HG02970 (cell line): ENCODE measurements at regions not wholly inside any gene's neighbourhood (a gene's known extent, or its start where the extent isn't known, plus 50 kb on each side); places are given as distances from the start of the nearest gene placed in this dataset.

Experiments used
- ATAC-seq: cut with Tn5 transposase; IDR thresholded peaks from one replicate; pipeline ENCODE4 v1.9.1; 2021; ENCODE audit warnings: mild to moderate bottlenecking, moderate library complexity, moderate number of reproducible peaks; ENCODE audit not compliant: unreplicated experiment, low FRiP score

- no peak for ATAC-seq
These were observed 166.7 kb upstream of the PRKCQ start for GRCh38 chr10:6746782-6747181.

GRCh38 chr10:6743291-6743849 lies 163.3 kb upstream of the PRKCQ start:
- no peak for ATAC-seq

DNA sequence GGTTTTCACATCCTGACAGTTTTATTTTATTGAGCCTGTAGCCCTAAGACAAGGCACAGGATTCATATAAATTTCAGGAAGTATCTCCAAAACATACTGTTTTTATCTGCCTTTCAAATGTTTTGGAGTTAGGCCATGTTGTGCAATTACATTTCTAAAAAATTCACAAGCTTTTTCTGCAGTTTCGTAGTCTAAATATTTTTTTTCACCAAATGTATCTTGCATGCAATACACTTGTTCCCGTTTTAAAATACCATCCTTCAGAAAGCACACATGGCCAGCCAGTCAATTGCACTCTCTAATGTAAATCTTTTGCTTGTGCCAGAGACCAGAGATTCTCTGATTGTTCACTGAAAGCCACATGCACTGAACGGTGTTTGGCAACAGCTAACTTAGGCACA lies 161.5 kb upstream of the PRKCQ start:
- no peak for ATAC-seq

- no peak for ATAC-seq
These were observed 159.6 kb upstream of the PRKCQ start for GRCh38 chr10:6739530-6740174.

DNA sequence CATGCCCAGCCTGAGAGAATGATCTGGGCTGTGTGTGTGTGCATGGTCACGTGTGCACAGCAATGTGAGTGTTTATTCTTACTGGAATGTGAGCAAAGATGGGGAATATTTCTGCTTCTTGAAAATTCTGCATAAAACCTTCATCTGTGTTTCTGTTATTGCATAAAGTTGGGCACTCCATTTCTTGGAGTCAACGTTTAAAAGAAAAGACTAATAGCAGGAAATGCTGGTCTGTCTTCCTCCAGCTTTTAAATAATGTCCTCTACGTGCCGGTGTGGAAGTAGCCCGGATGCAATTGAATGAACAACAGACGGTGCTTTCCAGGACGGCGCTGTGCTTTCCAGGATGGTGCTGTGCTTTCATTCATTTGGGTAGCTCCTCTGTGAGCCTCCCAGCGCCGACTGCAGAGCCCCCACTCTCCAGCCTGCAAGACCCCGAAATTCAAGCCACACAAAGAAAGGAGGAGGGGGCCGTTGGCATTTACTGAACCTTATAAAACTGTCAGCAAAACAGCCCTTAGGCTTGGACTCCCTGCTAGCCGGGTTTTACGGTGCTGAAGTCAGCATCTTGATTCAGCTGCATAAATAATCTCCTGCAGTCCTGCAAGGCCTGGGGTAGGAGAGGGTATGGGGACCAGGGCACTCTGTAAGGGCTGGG lies 158.2 kb upstream of the PRKCQ start:
- ATAC-seq, result no peak

GRCh38 chr10:6737758-6738111 lies 157.7 kb upstream of the PRKCQ start:
- ATAC-seq, result no peak

GRCh38 chr10:6737080-6737641 lies 157.1 kb upstream of the PRKCQ start:
- ATAC-seq, result no peak

- no peak for ATAC-seq
These were observed 154.2 kb upstream of the PRKCQ start for GRCh38 chr10:6734286-6734685.

GRCh38 chr10:6729861-6730344 lies 149.8 kb upstream of the PRKCQ start:
- ATAC-seq, result no peak

- no peak for ATAC-seq
These were observed 149.1 kb upstream of the PRKCQ start for GRCh38 chr10:6729071-6729774.

DNA sequence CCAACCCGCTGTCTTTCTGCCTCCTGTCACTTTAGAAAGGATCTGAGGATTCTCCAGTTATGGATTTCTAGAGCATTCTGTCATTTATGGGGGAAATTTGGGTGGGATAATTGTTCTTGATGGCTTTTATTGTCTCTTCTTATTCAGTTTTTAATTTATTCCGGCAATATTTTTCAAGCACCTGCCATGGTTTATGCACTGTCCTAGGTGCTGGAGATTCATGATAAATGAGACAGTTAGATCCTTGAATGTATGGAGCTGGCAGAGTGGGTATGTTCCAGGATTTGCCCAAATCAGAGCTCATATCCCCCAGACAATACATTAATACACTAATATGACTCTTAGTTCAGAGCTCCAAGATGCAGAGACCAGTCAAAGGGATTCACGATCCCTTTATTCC lies 146.8 kb upstream of the PRKCQ start:
- no peak for ATAC-seq

GRCh38 chr10:6722616-6723004 lies 142.5 kb upstream of the PRKCQ start:
- ATAC-seq, result no peak

DNA sequence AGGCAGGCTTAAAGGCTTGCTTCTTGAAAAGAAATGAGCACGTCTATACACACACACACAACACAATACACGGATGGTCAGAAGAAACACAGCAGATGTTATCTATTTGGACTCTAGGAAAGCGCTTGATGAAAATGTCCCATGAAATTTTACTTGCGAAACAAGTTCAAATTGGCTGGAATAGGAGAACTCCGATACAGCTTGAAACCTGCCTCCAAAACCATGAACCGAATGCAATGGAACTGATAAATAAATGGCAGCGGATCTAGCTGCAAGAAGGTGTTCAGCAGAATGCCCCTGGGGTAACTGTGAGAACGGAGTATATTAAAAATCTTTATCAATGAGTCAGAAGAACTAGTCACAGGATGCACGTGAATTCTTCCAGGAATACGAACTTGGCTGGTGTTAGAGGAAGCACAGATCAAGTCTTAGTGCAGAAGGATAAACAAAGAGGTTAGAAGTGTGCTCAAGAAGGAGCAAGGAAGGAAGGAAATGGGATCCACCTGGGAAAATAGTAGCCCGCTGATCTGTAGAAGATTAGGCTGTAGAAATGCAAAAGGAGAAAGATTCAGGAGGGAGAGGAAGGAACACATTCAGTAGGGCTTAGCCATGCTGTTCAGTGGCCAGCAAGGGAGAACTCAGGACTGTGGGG lies 142.0 kb upstream of the PRKCQ start:
- no peak for ATAC-seq

DNA sequence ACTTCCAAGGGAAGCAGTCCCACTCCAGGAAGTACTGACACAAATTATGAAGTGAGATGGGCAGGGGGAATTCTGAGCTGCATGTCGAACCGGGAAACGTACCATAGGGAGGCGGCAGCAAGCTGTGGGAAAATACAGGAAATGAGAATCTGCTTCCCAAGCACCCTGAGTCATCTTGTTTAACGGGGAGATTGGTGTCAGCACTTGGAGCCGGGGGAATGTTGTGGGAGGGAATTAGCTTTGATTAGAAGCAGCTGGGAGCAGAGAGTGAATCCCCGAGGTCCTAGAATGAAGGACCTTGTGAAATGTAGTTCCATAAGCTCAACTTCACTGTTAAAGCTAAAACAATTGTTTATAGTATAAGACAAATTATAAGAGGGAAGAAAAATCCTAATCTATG lies 141.4 kb upstream of the PRKCQ start:
- no peak for ATAC-seq

DNA sequence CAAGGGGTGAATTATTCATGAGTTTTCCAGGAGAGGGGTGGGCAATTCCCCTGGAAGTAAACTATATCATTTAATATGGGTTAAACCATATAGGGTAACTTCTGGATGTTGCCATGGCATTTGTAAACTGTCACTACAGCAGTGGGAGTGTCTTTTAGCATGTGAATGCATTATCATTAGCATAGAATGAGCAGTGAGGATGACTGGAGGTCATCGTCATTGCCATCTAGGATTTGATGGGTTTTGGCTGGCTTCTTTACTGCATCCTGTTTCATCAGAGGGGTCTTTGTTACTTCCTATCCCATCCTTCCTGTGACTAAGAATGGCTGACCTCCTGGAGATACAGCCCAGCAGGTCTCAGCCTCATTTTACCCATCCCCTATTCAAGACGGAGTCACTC lies 139.5 kb upstream of the PRKCQ start:
- no peak for ATAC-seq

DNA sequence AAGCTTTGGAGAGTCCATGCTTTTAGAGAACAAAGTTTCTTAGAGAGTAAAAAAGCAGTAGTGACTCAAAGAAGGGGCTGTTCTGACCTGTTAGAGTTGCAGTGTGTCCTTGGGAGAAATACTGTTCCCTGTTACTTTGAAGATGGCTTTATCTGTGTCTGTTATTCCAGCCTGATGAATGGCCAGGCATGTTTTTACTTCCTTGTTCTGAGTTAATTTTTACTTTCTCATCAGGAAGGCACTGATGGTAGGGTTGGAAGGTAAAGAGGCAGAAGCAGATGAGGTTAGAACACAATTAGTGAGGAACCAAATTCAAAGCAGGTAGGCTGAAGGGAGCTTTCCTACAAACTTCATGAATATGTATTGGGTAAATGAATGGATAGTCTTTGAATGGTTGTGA lies 138.5 kb upstream of the PRKCQ start:
- ATAC-seq, result no peak

DNA sequence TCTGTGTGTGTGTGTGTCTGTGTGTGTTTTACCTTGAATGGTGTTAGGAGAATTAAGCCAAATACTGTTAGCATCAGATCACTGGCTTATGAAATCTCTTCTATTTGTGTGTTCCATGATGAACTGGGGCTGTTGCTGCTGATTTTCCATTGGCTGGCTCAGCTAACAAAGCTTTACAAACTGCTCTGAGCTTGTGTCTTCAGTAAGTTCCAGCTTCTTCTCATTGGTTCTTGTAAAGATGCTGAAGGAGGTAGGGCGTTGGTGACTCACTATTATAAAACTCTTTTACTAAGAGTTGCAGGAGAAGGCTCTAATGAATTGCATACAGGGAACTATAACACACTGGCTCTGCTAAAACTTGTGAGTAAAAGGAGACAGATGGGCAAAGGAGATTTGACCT lies 136.4 kb upstream of the PRKCQ start:
- ATAC-seq, result no peak

DNA sequence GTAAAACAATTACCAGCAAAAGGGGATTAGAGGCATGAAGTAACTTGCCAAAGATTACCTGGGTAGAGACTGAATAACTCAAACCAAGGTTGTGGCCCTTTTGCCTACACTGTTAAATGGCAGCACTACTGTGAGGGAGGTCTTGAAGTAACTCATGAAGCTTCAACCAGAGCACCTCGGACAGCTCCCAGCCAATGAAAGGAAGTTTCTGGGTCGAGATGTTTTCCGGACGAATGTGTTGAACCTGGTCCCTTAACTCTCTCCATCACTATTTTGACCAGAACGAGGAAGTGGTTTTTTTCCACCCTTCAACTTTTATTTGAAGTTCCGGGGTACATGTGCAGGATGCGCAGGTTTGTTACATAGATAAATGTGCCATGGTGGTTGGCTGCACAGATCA lies 133.6 kb upstream of the PRKCQ start:
- no peak for ATAC-seq

DNA sequence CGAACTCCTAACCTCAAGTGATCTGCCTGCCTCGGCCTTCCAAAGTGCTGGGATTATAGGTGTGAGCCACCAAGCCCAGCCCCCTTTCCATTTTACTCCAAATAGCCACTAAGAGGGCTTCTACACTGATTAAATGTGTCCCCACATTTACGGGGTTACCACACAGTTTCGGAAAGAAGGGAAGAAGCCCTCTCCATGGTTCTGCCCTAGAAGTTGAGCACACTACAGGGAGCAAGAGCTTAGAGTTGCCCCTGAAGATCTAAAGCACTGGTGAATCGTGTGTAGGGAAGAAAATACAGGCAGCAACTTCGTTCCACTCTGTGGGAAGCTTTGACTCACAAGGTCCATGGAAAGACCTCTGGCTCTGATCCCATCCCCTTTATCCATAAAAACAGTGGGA lies 133.0 kb upstream of the PRKCQ start:
- no peak for ATAC-seq

DNA sequence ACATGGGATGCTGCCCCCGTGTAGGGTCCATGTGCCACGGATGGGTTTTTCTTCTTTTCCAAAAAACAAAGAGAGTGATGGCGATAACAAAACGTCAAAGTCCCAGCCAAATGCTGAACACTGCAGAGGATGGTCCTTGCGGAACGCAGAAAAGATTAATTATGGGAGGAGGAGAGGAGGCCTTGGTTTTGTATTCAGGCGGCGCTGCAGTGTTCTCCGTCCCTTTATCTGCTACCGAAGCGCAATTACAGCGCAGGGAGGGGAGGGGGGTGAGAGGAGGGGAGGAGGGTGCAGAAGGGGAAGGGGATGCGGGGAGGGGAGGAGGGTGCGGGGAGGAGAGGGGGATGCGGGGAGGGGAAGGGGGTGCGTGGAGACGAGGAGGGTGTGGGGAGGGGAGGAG lies 131.8 kb upstream of the PRKCQ start:
- no peak for ATAC-seq

DNA sequence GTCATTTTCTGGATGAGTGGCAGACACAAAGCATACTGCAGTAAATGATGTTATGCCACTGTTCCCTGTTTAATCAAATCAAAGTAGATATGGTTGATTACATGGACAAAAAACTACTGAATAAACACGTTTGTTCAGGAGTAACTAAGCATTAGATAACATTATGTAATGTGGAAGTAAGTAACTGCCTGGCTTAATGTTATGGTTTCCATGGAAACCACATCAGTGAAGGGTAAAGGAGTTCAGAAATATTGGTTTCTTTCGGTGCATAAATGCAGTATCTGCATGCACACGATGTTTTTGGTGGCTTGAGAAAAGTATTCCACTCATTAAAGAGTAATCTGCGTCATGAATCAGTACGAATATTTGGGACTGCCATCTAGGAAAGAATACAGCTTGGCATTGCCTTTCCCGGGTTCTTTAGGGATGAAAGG lies 131.3 kb upstream of the PRKCQ start:
- no peak for ATAC-seq
